ENCODE measurements at regions not wholly inside any gene's neighbourhood (a gene's known extent, or its start where the extent isn't known, plus 50 kb on each side); places are given as distances from the start of the nearest gene placed in this dataset.
"Not testable (repeated sequence)": the region's sequence is repeated elsewhere in the genome, so short reads cannot be mapped to it uniquely, and the experiment has no call there.

- no peak for DNase-seq (ENCODE audit: extremely low read depth in 1 of 11, low read depth in 9 of 11, low spot score in 4 of 11)
Measured at GRCh38 chr4:32680946-32681345, 1960.8 kb downstream of the PCDH7 start.

- DNase-seq (ENCODE audit: extremely low read depth in 1 of 11, low read depth in 9 of 11, low spot score in 4 of 11) = no peak
Measured at GRCh38 chr4:32684160-32684559, 1964.0 kb downstream of the PCDH7 start.

GRCh38 chr4:32686123-32686522, 1966.0 kb downstream of the PCDH7 start:
- DNase-seq (ENCODE audit: extremely low read depth in 1 of 11, low read depth in 9 of 11, low spot score in 4 of 11) = no peak

- no peak for DNase-seq (ENCODE audit: extremely low read depth in 1 of 11, low read depth in 9 of 11, low spot score in 4 of 11)
Measured at GRCh38 chr4:32689518-32689917, 1969.3 kb downstream of the PCDH7 start.

- DNase-seq (ENCODE audit: extremely low read depth in 1 of 11, low read depth in 9 of 11, low spot score in 4 of 11) = no peak
Measured at GRCh38 chr4:32697281-32697814, 1977.2 kb downstream of the PCDH7 start.

GRCh38 chr4:32700838-32701237, 1980.7 kb downstream of the PCDH7 start:
- DNase-seq (ENCODE audit: extremely low read depth in 1 of 11, low read depth in 9 of 11, low spot score in 4 of 11) = no peak

GRCh38 chr4:32706893-32707292, 1986.7 kb downstream of the PCDH7 start:
- no peak for DNase-seq (ENCODE audit: extremely low read depth in 1 of 11, low read depth in 9 of 11, low spot score in 4 of 11)

GRCh38 chr4:32716090-32716620, 1996.0 kb downstream of the PCDH7 start:
- not testable (repeated sequence) for DNase-seq (ENCODE audit: extremely low read depth in 1 of 11, low read depth in 9 of 11, low spot score in 4 of 11)

GRCh38 chr4:32735856-32736590, 2015.9 kb downstream of the PCDH7 start:
- DNase-seq (ENCODE audit: extremely low read depth in 1 of 11, low read depth in 9 of 11, low spot score in 4 of 11) = no peak

GRCh38 chr4:32744211-32744610, 2024.0 kb downstream of the PCDH7 start:
- DNase-seq (ENCODE audit: extremely low read depth in 1 of 11, low read depth in 9 of 11, low spot score in 4 of 11) = no peak

GRCh38 chr4:32745351-32745750, 2025.2 kb downstream of the PCDH7 start:
- DNase-seq (ENCODE audit: extremely low read depth in 1 of 11, low read depth in 9 of 11, low spot score in 4 of 11) = no peak

GRCh38 chr4:32748061-32748460, 2027.9 kb downstream of the PCDH7 start:
- no peak for DNase-seq (ENCODE audit: extremely low read depth in 1 of 11, low read depth in 9 of 11, low spot score in 4 of 11)

- peak in 1 of 11 donors; percentile 2 for DNase-seq (ENCODE audit: extremely low read depth in 1 of 11, low read depth in 9 of 11, low spot score in 4 of 11)
Measured at GRCh38 chr4:32748498-32748897, 2028.3 kb downstream of the PCDH7 start.

- DNase-seq (ENCODE audit: extremely low read depth in 1 of 11, low read depth in 9 of 11, low spot score in 4 of 11) = no peak
Measured at GRCh38 chr4:32752962-32753361, 2032.8 kb downstream of the PCDH7 start.

- DNase-seq (ENCODE audit: extremely low read depth in 1 of 11, low read depth in 9 of 11, low spot score in 4 of 11) = no peak
Measured at GRCh38 chr4:32768664-32769389, 2048.7 kb downstream of the PCDH7 start.

- no peak for DNase-seq (ENCODE audit: extremely low read depth in 1 of 11, low read depth in 9 of 11, low spot score in 4 of 11)
Measured at GRCh38 chr4:32771491-32771890, 2051.3 kb downstream of the PCDH7 start.

GRCh38 chr4:32775049-32775448, 2054.9 kb downstream of the PCDH7 start:
- DNase-seq (ENCODE audit: extremely low read depth in 1 of 11, low read depth in 9 of 11, low spot score in 4 of 11) = peak in 6 of 11 donors; percentile 2 to 10 (median 6)

- DNase-seq (ENCODE audit: extremely low read depth in 1 of 11, low read depth in 9 of 11, low spot score in 4 of 11) = no peak
Measured at GRCh38 chr4:32776435-32777203, 2056.4 kb downstream of the PCDH7 start.

GRCh38 chr4:32778025-32778424, 2057.9 kb downstream of the PCDH7 start:
- DNase-seq (ENCODE audit: extremely low read depth in 1 of 11, low read depth in 9 of 11, low spot score in 4 of 11) = no peak
